GM12872 (cell line): ENCODE measurements at regions not wholly inside any gene's neighbourhood (a gene's known extent, or its start where the extent isn't known, plus 50 kb on each side); places are given as distances from the start of the nearest gene placed in this dataset.

ENCODE experiments used
- TF ChIP-seq, protein P1 (sequence below): IDR thresholded peaks from 3 replicates; pipeline ENCODE4 v1.5.1; 2011; ENCODE audit warnings: low read depth, mild to moderate bottlenecking, low read length, moderate library complexity; ENCODE audit not compliant: insufficient read depth

DNA sequence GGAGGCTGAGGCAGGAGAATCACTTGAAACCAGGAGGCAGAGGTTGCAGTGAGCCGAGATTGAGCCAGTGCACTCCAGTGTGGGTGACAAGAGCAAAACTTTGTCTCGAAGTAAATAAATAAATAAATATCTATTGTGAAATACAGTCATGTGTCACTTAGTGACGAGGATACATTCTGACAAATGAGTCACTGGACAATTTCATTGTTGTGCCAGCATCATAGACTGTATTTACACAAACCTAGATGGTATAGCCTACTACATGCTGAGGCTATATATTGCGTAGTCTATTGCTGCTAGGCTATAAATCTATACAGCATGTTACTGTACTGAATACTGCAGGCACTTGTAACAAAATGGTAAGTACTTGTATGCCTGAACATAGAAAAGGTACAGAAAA is 61.1 kb upstream of the CCL21 start:
- TF ChIP-seq, protein P1, sequence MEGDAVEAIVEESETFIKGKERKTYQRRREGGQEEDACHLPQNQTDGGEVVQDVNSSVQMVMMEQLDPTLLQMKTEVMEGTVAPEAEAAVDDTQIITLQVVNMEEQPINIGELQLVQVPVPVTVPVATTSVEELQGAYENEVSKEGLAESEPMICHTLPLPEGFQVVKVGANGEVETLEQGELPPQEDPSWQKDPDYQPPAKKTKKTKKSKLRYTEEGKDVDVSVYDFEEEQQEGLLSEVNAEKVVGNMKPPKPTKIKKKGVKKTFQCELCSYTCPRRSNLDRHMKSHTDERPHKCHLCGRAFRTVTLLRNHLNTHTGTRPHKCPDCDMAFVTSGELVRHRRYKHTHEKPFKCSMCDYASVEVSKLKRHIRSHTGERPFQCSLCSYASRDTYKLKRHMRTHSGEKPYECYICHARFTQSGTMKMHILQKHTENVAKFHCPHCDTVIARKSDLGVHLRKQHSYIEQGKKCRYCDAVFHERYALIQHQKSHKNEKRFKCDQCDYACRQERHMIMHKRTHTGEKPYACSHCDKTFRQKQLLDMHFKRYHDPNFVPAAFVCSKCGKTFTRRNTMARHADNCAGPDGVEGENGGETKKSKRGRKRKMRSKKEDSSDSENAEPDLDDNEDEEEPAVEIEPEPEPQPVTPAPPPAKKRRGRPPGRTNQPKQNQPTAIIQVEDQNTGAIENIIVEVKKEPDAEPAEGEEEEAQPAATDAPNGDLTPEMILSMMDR = no peak

DNA sequence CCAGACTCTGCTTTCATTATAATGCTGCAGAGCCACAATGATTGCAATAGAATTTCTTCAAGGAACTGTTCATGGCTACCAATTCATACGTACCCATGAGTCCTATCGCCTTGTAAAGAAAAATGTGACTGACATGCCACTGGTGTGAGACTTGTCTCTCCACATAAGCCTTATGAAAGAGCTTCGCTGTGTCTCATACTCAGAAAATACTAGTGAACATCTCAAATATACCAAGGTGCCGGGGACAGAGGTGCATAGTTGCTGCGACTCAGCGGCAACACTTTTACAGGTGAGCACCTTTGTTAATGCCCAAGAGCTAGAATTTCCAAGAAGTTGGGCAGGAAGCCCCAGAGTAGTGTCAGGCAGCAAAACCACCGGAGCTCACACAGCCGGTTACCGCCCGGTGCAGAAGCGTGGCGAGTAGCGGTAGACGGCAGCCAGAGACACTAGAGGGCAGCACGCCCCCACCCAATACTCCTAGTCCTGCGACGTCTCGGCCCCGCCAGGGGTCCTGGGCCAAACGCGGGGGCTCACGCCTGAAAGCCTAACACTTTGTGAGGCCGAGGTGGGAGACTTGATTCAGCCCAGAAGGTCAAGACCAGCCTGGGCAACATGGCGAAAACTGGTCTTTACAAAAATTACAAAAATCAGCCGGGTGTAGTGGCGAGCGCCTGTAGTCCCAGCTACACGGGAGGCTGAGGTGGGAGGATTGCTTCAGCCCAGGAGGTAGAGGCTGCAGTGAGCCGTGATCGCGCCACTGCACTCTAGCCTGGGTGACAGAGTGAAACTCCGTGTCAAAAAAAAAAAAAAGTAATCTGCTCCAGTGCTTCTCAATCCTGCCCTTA is 50.5 kb upstream of the CCL21 start:
- TF ChIP-seq, protein P1 = peak; percentile 76
